Right hindlimb (tissue), 1 donor: ENCODE measurements at regions not wholly inside any gene's neighbourhood (a gene's known extent, or its start where the extent isn't known, plus 50 kb on each side); places are given as distances from the start of the nearest gene placed in this dataset.

Experiments
- DNase-seq: peaks from one replicate; pipeline ENCODE4 v3.0.0-alpha.2; 2018

- DNase-seq: no peak
These were observed 338.6 kb upstream of the SEMA3A start for GRCh38 chr7:84533182-84533581.

GRCh38 chr7:84532196-84532595 is 337.6 kb upstream of the SEMA3A start:
- DNase-seq: no peak

- DNase-seq: no peak
These were observed 335.1 kb upstream of the SEMA3A start for GRCh38 chr7:84529480-84530205.

GRCh38 chr7:84528756-84529479 is 334.3 kb upstream of the SEMA3A start:
- DNase-seq: no peak

- DNase-seq: no peak
These were observed 330.4 kb upstream of the SEMA3A start for GRCh38 chr7:84524714-84525694.

GRCh38 chr7:84513061-84513460 is 318.5 kb upstream of the SEMA3A start:
- no peak for DNase-seq

GRCh38 chr7:84512055-84512454 is 317.5 kb upstream of the SEMA3A start:
- no peak for DNase-seq

GRCh38 chr7:84510505-84510904 is 315.9 kb upstream of the SEMA3A start:
- DNase-seq: no peak

- DNase-seq: no peak
These were observed 314.9 kb upstream of the SEMA3A start for GRCh38 chr7:84509522-84509921.

- peak; percentile 35 for DNase-seq
These were observed 314.0 kb upstream of the SEMA3A start for GRCh38 chr7:84508606-84509005.

- no peak for DNase-seq
These were observed 312.9 kb upstream of the SEMA3A start for GRCh38 chr7:84507529-84507928.

- DNase-seq: no peak
These were observed 311.6 kb upstream of the SEMA3A start for GRCh38 chr7:84506151-84506550.

GRCh38 chr7:84502239-84502638 is 307.6 kb upstream of the SEMA3A start:
- DNase-seq: no peak

GRCh38 chr7:84497873-84498272 is 303.3 kb upstream of the SEMA3A start:
- no peak for DNase-seq

GRCh38 chr7:84495128-84495527 is 300.5 kb upstream of the SEMA3A start:
- no peak for DNase-seq

GRCh38 chr7:84492098-84493034 is 297.8 kb upstream of the SEMA3A start:
- no peak for DNase-seq

- peak; percentile 45 for DNase-seq
These were observed 296.1 kb upstream of the SEMA3A start for GRCh38 chr7:84490661-84491060.

- no peak for DNase-seq
These were observed 290.0 kb upstream of the SEMA3A start for GRCh38 chr7:84484502-84485079.

GRCh38 chr7:84482476-84482875 is 287.9 kb upstream of the SEMA3A start:
- no peak for DNase-seq

- no peak for DNase-seq
These were observed 284.5 kb upstream of the SEMA3A start for GRCh38 chr7:84479059-84479458.

GRCh38 chr7:84477786-84478478 is 283.3 kb upstream of the SEMA3A start:
- no peak for DNase-seq
